ENCODE measurements at regions not wholly inside any gene's neighbourhood (a gene's known extent, or its start where the extent isn't known, plus 50 kb on each side); places are given as distances from the start of the nearest gene placed in this dataset.

DNA sequence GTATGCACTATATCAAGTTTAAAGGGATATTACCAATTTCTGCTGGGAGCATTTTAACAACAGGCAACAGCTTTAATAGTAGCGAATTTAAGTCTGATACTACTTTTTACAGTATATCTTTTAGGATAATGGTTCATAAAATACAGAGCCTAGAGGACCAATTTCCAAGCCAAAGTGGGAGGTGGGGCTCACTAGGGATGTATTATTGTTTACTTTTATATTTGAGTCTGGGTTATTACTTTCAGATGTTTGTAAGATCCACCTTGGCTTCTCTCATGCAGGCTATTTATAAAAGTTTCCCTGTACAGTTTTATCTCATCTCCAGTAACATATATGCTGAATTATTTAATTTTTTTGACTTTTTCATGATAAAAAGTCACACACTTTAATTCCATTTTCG lies 242.0 kb downstream of the CMPK2 start:
- H3K4me3 ChIP-seq (ENCODE audit: low read depth, low read length): no peak overlapping the region
- H3K27me3 ChIP-seq (ENCODE audit: control insufficient read depth, insufficient read depth, low read length): no peaks in the 10 kb centered on the region
- H3K9me3 ChIP-seq (ENCODE audit: control insufficient read depth, insufficient read depth, low read length): no peaks in the 10 kb centered on the region
- H3K27ac ChIP-seq (ENCODE audit: low read depth, low read length): no peak overlapping the region
- peak in 1 of 6 donors; percentile 70 for DNase-seq (ENCODE audit: low read depth in 4 of 6, low spot score in 6 of 6)
- H3K4me1 ChIP-seq (ENCODE audit: control insufficient read depth, insufficient read depth, low read length): no peaks in the 10 kb centered on the region
- no CpG with 5 or more reads among the region's 2 CpGs for WGBS (ENCODE audit: insufficient coverage)
- H3K36me3 ChIP-seq (ENCODE audit: control insufficient read depth, insufficient read depth, low read length): no peaks in the 10 kb centered on the region

DNA sequence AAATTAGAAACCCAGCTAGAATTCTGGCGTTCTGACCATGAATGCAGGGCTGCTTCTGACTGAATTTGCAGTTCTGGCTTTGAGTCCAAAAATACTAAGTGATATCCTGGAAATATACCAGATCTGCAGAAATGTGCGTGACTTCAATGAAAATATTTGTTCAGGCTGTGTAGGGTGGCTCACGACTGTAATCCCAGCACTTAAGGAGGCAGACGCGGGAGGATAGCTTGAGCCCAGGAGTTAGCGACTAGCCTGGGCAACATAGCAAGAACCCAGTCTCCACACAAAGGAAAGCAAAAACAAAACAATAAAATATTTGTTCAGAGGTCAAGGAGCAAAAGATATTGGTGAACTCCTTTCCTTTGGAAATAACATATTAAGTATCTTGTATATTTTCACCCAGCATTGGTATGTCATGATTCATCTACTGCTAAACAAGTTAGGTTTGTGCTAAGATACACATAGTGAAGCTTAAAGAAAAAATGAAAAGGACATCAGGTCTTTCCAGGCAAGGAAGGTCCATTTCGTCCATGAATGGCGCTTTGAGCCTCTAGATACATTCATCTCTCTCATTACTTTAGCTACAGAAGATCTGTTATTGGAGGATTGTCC lies 239.2 kb downstream of the CMPK2 start:
- Histone ChIP-seq H3K27me3 (ENCODE audit: control insufficient read depth, insufficient read depth, low read length) (no peaks in the 10 kb centered on the region), H3K4me3 (ENCODE audit: low read depth, low read length) (no peak overlapping the region), H3K36me3 (ENCODE audit: control insufficient read depth, insufficient read depth, low read length) (no peaks in the 10 kb centered on the region), H3K4me1 (ENCODE audit: control insufficient read depth, insufficient read depth, low read length) (no peaks in the 10 kb centered on the region), H3K9me3 (ENCODE audit: control insufficient read depth, insufficient read depth, low read length) (no peaks in the 10 kb centered on the region), H3K27ac (ENCODE audit: low read depth, low read length) (no peak overlapping the region)
- WGBS (ENCODE audit: insufficient coverage): 79% methylated on average over 5 of the region's 8 CpGs
- no peak for DNase-seq (ENCODE audit: low read depth in 4 of 6, low spot score in 6 of 6)

- H3K36me3 ChIP-seq (ENCODE audit: control insufficient read depth, insufficient read depth, low read length): no peaks in the 10 kb centered on the region
- H3K9me3 ChIP-seq (ENCODE audit: control insufficient read depth, insufficient read depth, low read length): no peaks in the 10 kb centered on the region
- H3K27ac ChIP-seq (ENCODE audit: low read depth, low read length): no peak overlapping the region
- no peak overlapping the region for H3K4me3 ChIP-seq (ENCODE audit: low read depth, low read length)
- no peak for DNase-seq (ENCODE audit: low read depth in 4 of 6, low spot score in 6 of 6)
- H3K4me1 ChIP-seq (ENCODE audit: control insufficient read depth, insufficient read depth, low read length): no peaks in the 10 kb centered on the region
- no peaks in the 10 kb centered on the region for H3K27me3 ChIP-seq (ENCODE audit: control insufficient read depth, insufficient read depth, low read length)
- no CpG with 5 or more reads among the region's 4 CpGs for WGBS (ENCODE audit: insufficient coverage)
Observed at GRCh38 chr2:6627316-6627715, 238.4 kb downstream of the CMPK2 start.

DNA sequence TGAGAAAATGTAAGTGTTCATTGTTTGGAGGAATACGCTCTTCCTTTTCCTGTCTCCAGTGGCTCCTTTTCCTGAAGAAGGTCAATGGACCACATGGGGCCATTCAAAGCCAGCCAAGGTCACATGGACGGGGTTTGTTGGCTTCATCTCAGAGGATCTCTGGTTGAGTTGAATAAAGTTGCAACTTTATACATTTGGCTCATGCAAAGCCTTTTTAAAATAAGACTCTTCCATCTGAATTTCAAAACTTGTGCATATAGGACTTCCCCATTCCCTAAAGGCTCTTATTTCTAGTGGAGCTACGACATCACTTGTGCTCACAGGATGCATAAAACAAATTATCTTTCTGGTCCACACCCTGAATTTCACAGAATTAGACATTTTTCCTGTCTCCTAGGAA lies 235.5 kb downstream of the CMPK2 start:
- peak in 1 of 6 donors; percentile 43 for DNase-seq (ENCODE audit: low read depth in 4 of 6, low spot score in 6 of 6)
- 47% methylated on average over 2 of the region's 3 CpGs for WGBS (ENCODE audit: insufficient coverage)
- Histone ChIP-seq H3K4me3 (ENCODE audit: low read depth, low read length) (no peak overlapping the region), H3K27ac (ENCODE audit: low read depth, low read length) (no peak overlapping the region), H3K9me3 (ENCODE audit: control insufficient read depth, insufficient read depth, low read length) (no peaks in the 10 kb centered on the region), H3K27me3 (ENCODE audit: control insufficient read depth, insufficient read depth, low read length) (no peaks in the 10 kb centered on the region), H3K4me1 (ENCODE audit: control insufficient read depth, insufficient read depth, low read length) (no peaks in the 10 kb centered on the region), H3K36me3 (ENCODE audit: control insufficient read depth, insufficient read depth, low read length) (no peaks in the 10 kb centered on the region)

DNA sequence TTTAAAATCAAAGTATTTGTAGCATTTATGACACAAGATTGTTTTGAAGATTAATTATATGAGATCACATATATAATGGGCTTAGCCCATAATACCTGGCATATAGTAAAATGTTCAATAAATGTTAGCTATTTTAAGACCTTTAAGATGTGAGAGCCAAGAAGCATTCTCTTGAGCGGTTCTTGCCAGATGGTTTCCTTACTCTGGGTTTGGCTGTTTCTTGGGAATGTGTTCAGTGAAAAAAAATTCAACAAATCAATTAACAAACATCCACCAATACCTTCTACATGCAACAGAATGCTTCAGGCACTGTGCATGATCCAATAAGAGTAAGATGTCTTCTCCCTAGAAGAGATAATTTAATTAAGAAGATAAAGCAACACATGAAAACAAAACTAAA lies 230.4 kb downstream of the CMPK2 start:
- WGBS (ENCODE audit: insufficient coverage): no CpG with 5 or more reads among the region's 1 CpG

GRCh38 chr2:6637330-6637729 lies 228.4 kb downstream of the CMPK2 start:
- no peaks in the 10 kb centered on the region for H3K4me1 ChIP-seq (ENCODE audit: control insufficient read depth, insufficient read depth, low read length)
- H3K27ac ChIP-seq (ENCODE audit: low read depth, low read length): no peak overlapping the region
- H3K36me3 ChIP-seq (ENCODE audit: control insufficient read depth, insufficient read depth, low read length): no peaks in the 10 kb centered on the region
- H3K4me3 ChIP-seq (ENCODE audit: low read depth, low read length): no peak overlapping the region
- no CpG with 5 or more reads among the region's 2 CpGs for WGBS (ENCODE audit: insufficient coverage)
- peak in 2 of 6 donors; percentile 57 to 91 for DNase-seq (ENCODE audit: low read depth in 4 of 6, low spot score in 6 of 6)
- no peaks in the 10 kb centered on the region for H3K27me3 ChIP-seq (ENCODE audit: control insufficient read depth, insufficient read depth, low read length)
- H3K9me3 ChIP-seq (ENCODE audit: control insufficient read depth, insufficient read depth, low read length): no peaks in the 10 kb centered on the region

More for the DNA sequence above, 230.4 kb downstream of the CMPK2 start:
- Histone ChIP-seq H3K27ac (ENCODE audit: low read depth, low read length) (no peak overlapping the region), H3K4me3 (ENCODE audit: low read depth, low read length) (no peak overlapping the region), H3K9me3 (ENCODE audit: control insufficient read depth, insufficient read depth, low read length) (no peaks in the 10 kb centered on the region), H3K27me3 (ENCODE audit: control insufficient read depth, insufficient read depth, low read length) (no peaks in the 10 kb centered on the region), H3K4me1 (ENCODE audit: control insufficient read depth, insufficient read depth, low read length) (no peaks in the 10 kb centered on the region), H3K36me3 (ENCODE audit: control insufficient read depth, insufficient read depth, low read length) (no peaks in the 10 kb centered on the region)
- peak in 1 of 6 donors; percentile 53 for DNase-seq (ENCODE audit: low read depth in 4 of 6, low spot score in 6 of 6)

DNA sequence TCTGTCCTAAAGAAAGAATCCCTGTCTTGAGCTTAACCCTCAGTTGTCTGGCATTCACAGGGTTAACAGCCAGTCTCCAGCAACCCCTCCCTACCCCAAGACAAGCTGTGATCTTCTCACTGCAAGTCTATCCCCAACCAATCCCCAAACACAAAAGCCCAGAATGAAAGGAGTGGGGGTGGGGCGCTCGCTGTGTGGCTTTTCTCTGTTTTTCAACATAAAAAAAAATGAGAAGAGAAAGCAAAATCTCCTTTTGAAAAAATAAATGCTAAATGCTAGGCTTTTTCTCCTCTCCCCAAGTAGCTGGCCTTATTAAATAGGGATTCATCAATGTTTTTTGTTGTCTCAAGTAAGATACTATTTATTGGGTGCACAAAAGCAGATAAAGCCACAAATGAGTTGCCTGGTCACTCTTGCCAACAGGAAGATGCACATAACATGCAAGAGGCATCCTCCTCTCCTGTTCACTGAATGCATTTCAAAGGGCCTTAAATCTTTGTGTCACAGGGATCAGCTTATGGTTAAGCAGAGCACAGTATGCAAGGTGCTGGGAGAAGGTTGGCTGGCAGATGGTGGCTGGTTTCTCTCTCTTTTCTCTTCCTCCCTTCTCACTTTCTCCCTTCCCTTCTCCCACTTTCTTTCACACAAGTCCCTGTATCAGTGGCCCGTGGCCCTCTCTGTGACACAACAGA lies 225.6 kb downstream of the CMPK2 start:
- Histone ChIP-seq H3K27ac (ENCODE audit: low read depth, low read length) (no peak overlapping the region), H3K27me3 (ENCODE audit: control insufficient read depth, insufficient read depth, low read length) (no peaks in the 10 kb centered on the region), H3K4me1 (ENCODE audit: control insufficient read depth, insufficient read depth, low read length) (no peaks in the 10 kb centered on the region), H3K36me3 (ENCODE audit: control insufficient read depth, insufficient read depth, low read length) (no peaks in the 10 kb centered on the region), H3K9me3 (ENCODE audit: control insufficient read depth, insufficient read depth, low read length) (no peaks in the 10 kb centered on the region), H3K4me3 (ENCODE audit: low read depth, low read length) (no peak overlapping the region)
- 0% methylated on average over 1 of the region's 3 CpGs for WGBS (ENCODE audit: insufficient coverage)
- peak in 4 of 6 donors; percentile 48 to 96 (median 70) for DNase-seq (ENCODE audit: low read depth in 4 of 6, low spot score in 6 of 6)

DNA sequence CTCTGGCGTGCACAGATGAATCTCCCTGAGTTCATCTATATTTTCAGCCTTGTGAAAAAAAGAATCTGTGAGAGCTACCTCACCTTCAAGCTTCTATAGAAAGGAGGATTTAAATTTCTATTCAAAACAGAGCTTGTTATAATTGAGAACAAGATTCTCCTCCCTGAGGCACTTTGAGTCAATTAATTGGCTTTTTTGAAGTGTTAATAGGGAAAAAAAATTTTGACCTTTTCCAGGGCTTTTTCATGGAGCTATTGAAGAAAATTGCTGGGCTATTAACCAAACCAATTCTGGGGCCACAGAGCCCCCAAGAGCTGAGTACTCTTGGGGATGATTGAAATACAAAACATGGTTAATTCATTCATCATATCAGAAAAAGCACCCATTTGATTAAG lies 225.1 kb downstream of the CMPK2 start:
- Histone ChIP-seq H3K4me1 (ENCODE audit: control insufficient read depth, insufficient read depth, low read length) (no peaks in the 10 kb centered on the region), H3K27ac (ENCODE audit: low read depth, low read length) (no peak overlapping the region), H3K27me3 (ENCODE audit: control insufficient read depth, insufficient read depth, low read length) (no peaks in the 10 kb centered on the region), H3K36me3 (ENCODE audit: control insufficient read depth, insufficient read depth, low read length) (no peaks in the 10 kb centered on the region), H3K4me3 (ENCODE audit: low read depth, low read length) (no peak overlapping the region), H3K9me3 (ENCODE audit: control insufficient read depth, insufficient read depth, low read length) (no peaks in the 10 kb centered on the region)
- no CpG with 5 or more reads among the region's 1 CpG for WGBS (ENCODE audit: insufficient coverage)
- DNase-seq (ENCODE audit: low read depth in 4 of 6, low spot score in 6 of 6): no peak

- no peaks in the 10 kb centered on the region for H3K4me1 ChIP-seq (ENCODE audit: control insufficient read depth, insufficient read depth, low read length)
- no peaks in the 10 kb centered on the region for H3K9me3 ChIP-seq (ENCODE audit: control insufficient read depth, insufficient read depth, low read length)
- DNase-seq (ENCODE audit: low read depth in 4 of 6, low spot score in 6 of 6): peak in 2 of 6 donors; percentile 69
- 40% methylated on average over 1 of the region's 1 CpG for WGBS (ENCODE audit: insufficient coverage)
- no peak overlapping the region for H3K4me3 ChIP-seq (ENCODE audit: low read depth, low read length)
- no peak overlapping the region for H3K27ac ChIP-seq (ENCODE audit: low read depth, low read length)
- no peaks in the 10 kb centered on the region for H3K27me3 ChIP-seq (ENCODE audit: control insufficient read depth, insufficient read depth, low read length)
- no peaks in the 10 kb centered on the region for H3K36me3 ChIP-seq (ENCODE audit: control insufficient read depth, insufficient read depth, low read length)
Observed at GRCh38 chr2:6641956-6642355, 223.8 kb downstream of the CMPK2 start.

GRCh38 chr2:6644261-6644660 lies 221.4 kb downstream of the CMPK2 start:
- DNase-seq (ENCODE audit: low read depth in 4 of 6, low spot score in 6 of 6): no peak
- H3K4me3 ChIP-seq (ENCODE audit: low read depth, low read length): no peak overlapping the region
- no CpG with 5 or more reads among the region's 2 CpGs for WGBS (ENCODE audit: insufficient coverage)
- H3K27ac ChIP-seq (ENCODE audit: low read depth, low read length): no peak overlapping the region
- H3K36me3 ChIP-seq (ENCODE audit: control insufficient read depth, insufficient read depth, low read length): no peaks in the 10 kb centered on the region
- no peaks in the 10 kb centered on the region for H3K27me3 ChIP-seq (ENCODE audit: control insufficient read depth, insufficient read depth, low read length)
- H3K9me3 ChIP-seq (ENCODE audit: control insufficient read depth, insufficient read depth, low read length): no peaks in the 10 kb centered on the region
- H3K4me1 ChIP-seq (ENCODE audit: control insufficient read depth, insufficient read depth, low read length): peaks cover 10% of the 10 kb centered on the region

Data from spinal cord (tissue), 9 donors.